ENCODE measurements at regions not wholly inside any gene's neighbourhood (a gene's known extent, or its start where the extent isn't known, plus 50 kb on each side); places are given as distances from the start of the nearest gene placed in this dataset.

GRCh38 chr17:77568540-77568939, 390.0 kb upstream of the TNRC6C start:
- Histone ChIP-seq H3K4me3 (no peak overlapping the region), H3K27me3 (no peaks in the 10 kb centered on the region), H3K4me1 (peaks cover 11% of the 10 kb centered on the region), H3K36me3 (no peaks in the 10 kb centered on the region), H3K27ac (no peak overlapping the region), H3K9me3 (no peaks in the 10 kb centered on the region)
- no peak for DNase-seq (ENCODE audit: extremely low spot score in 2 of 2)
- intact Hi-C loops (cut with DNase I), result no loop called here
- TF ChIP-seq CTCF (IDR thresholded peaks at IDR 0.05), result no peak
- TF ChIP-seq POLR2AphosphoS5 (IDR thresholded peaks at IDR 0.05; ENCODE audit: insufficient read depth in 1 of 2, low read depth in 1 of 2), result no peak

GRCh38 chr17:77569846-77570564, 388.5 kb upstream of the TNRC6C start:
- no peak for TF ChIP-seq POLR2AphosphoS5 (IDR thresholded peaks at IDR 0.05; ENCODE audit: insufficient read depth in 1 of 2, low read depth in 1 of 2)
- no peak for TF ChIP-seq POLR2A (IDR thresholded peaks at IDR 0.05)
- TF ChIP-seq CTCF (IDR thresholded peaks at IDR 0.05), result no peak
- Histone ChIP-seq H3K4me1 (peaks cover 11% of the 10 kb centered on the region), H3K27ac (no peak overlapping the region), H3K36me3 (no peaks in the 10 kb centered on the region), H3K9me3 (no peaks in the 10 kb centered on the region), H3K27me3 (no peaks in the 10 kb centered on the region), H3K4me3 (no peak overlapping the region)
- no peak for DNase-seq (ENCODE audit: extremely low spot score in 2 of 2)
- intact Hi-C loops (cut with DNase I), result no loop called here

GRCh38 chr17:77570565-77570898, 388.0 kb upstream of the TNRC6C start:
- Histone ChIP-seq H3K9me3 (no peaks in the 10 kb centered on the region), H3K36me3 (no peaks in the 10 kb centered on the region), H3K27me3 (no peaks in the 10 kb centered on the region), H3K4me3 (no peak overlapping the region), H3K27ac (no peak overlapping the region), H3K4me1 (peaks cover 11% of the 10 kb centered on the region)
- TF ChIP-seq POLR2A (IDR thresholded peaks at IDR 0.05), result no peak
- intact Hi-C loops (cut with DNase I), result no loop called here
- DNase-seq (ENCODE audit: extremely low spot score in 2 of 2), result no peak

DNA sequence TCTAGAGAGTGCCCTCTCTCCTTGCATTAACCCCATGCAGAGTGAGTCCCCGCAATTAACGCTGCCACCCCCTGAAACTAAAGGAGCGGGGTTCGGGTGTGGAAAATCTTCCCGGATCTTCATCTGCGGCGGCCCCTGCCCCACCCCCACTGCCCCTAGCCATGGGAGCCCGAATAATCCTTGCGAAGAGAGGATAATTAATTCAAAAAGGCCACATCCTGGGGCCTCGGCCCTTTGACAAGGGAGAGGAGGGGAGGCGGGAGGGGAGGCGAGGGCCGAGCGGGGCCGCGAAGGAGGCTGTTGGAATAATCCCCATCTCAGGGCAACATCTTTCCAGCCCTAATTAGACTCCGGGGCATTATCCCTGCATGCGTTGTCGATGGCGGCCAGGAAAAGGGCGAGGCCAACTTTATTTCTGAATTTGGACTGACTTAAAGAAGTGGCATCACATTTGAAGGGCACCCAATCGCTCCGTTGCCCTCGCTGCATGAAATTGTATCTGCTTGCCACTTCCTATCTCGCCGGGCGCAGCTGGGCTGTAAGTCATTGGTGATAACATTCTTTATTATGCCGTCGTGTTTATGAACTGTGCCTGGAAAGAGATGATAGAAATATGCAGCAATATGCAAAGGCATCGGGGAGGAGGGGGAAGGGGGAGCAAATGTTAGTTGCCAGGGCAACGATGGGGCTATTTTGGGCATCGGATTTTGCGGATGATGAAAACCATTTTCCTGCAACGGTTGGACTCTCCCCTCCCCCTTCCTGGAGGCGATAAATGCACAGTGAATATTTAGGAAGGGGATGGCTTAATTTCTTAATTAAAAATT, 387.1 kb upstream of the TNRC6C start:
- DNase-seq (ENCODE audit: extremely low spot score in 2 of 2), result no peak
- no peak overlapping the region for H3K27ac ChIP-seq
- H3K27me3 ChIP-seq, result no peaks in the 10 kb centered on the region
- peaks cover 11% of the 10 kb centered on the region for H3K4me1 ChIP-seq
- TF ChIP-seq CTCF (IDR thresholded peaks at IDR 0.05) (no peak), POLR2AphosphoS5 (IDR thresholded peaks at IDR 0.05; ENCODE audit: insufficient read depth in 1 of 2, low read depth in 1 of 2) (no peak), POLR2A (IDR thresholded peaks at IDR 0.05) (no peak)
- intact Hi-C loops (cut with DNase I), result no loop called here
- H3K9me3 ChIP-seq, result no peaks in the 10 kb centered on the region
- H3K4me3 ChIP-seq, result peak overlapping the region; percentile 17 to 42
- H3K36me3 ChIP-seq, result no peaks in the 10 kb centered on the region

DNA sequence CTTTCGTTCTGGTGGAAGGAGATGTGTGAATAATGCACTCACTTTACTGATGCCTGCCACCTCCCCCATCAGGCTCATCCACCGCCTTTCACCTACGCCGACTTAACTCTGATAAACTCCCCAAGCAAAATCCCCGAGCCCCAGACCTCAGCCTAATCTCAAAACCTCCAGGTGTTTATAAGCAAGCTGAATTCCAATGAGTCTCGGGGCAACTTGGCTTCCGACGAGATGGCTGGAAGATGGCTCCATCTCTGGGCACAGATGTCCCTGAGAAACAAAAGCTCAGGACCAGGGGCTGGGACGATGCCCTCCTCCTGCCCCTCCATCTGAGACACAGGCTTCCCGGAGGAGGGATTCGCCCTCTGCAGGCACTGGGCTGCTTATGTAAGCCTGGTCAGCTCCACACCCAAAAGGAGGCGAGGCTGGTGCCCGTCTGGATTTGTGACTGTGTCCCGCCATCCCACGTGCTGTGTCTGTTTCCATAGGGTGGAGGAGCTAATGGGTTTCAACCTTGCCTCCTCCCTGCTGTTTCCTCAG, 386.4 kb upstream of the TNRC6C start:
- TF ChIP-seq POLR2AphosphoS5 (IDR thresholded peaks at IDR 0.05; ENCODE audit: insufficient read depth in 1 of 2, low read depth in 1 of 2), result no peak
- H3K27ac ChIP-seq, result no peak overlapping the region

GRCh38 chr17:77572851-77573250, 385.7 kb upstream of the TNRC6C start:
- H3K36me3 ChIP-seq, result no peaks in the 10 kb centered on the region
- no peak for TF ChIP-seq CTCF (IDR thresholded peaks at IDR 0.05)
- no peak for TF ChIP-seq POLR2AphosphoS5 (IDR thresholded peaks at IDR 0.05; ENCODE audit: insufficient read depth in 1 of 2, low read depth in 1 of 2)
- no peak for TF ChIP-seq POLR2A (IDR thresholded peaks at IDR 0.05)
- no peaks in the 10 kb centered on the region for H3K9me3 ChIP-seq
- no peak overlapping the region for H3K27ac ChIP-seq
- intact Hi-C loops (cut with DNase I), result no loop called here
- no peak for DNase-seq (ENCODE audit: extremely low spot score in 2 of 2)
- no peaks in the 10 kb centered on the region for H3K27me3 ChIP-seq
- H3K4me3 ChIP-seq, result no peak overlapping the region
- H3K4me1 ChIP-seq, result peaks cover 11% of the 10 kb centered on the region

More for the DNA sequence above, 386.4 kb upstream of the TNRC6C start:
- peaks cover 11% of the 10 kb centered on the region for H3K4me1 ChIP-seq
- no peaks in the 10 kb centered on the region for H3K9me3 ChIP-seq
- H3K27me3 ChIP-seq, result no peaks in the 10 kb centered on the region
- H3K4me3 ChIP-seq, result peak overlapping the region; percentile 17 to 42
- H3K36me3 ChIP-seq, result no peaks in the 10 kb centered on the region
- intact Hi-C loops (cut with DNase I), result no loop called here
- no peak for DNase-seq (ENCODE audit: extremely low spot score in 2 of 2)

All from vagina (tissue), 2 donors.